HL-60 (cell line): ENCODE measurements at regions not wholly inside any gene's neighbourhood (a gene's known extent, or its start where the extent isn't known, plus 50 kb on each side); places are given as distances from the start of the nearest gene placed in this dataset.

Experiments used
- DNase-seq, 2 experiments: peaks; one replicate each; pipeline ENCODE4 v3.0.0-alpha.2; 2010 to 2020; ENCODE audit warnings: low read depth in 1 of 2, low spot score in 1 of 2
- H3K27ac ChIP-seq: fragments of 250-450 bp; sonication (Bioruptor Pico); replicated peaks from 2 replicates; pipeline ENCODE4 v1.5.1; 2020; ENCODE audit warnings: mild to moderate bottlenecking, moderate library complexity
- H3K27me3 ChIP-seq: fragments of 250-450 bp; sonication (Bioruptor Pico); 2 replicates; pipeline ENCODE4 v1.5.1; 2021; ENCODE audit warnings: mild to moderate bottlenecking, moderate library complexity; ENCODE audit not compliant: insufficient read depth, poor library complexity, severe bottlenecking
- H3K4me3 ChIP-seq: replicated peaks from 2 replicates; pipeline ENCODE4 v1.5.1; 2011; ENCODE audit warnings: mild to moderate bottlenecking, control low read depth, low read length; ENCODE audit not compliant: insufficient read depth
- CTCF ChIP-seq: IDR thresholded peaks from one replicate; pipeline ENCODE4 v1.5.1; 2011; ENCODE audit warnings: low read length, control low read depth, inconsistent platforms; ENCODE audit not compliant: insufficient read depth
- GABPA ChIP-seq: IDR thresholded peaks from 2 replicates; pipeline ENCODE4 v1.6.1; 2012; ENCODE audit warnings: low read depth
- POLR2AphosphoS5 ChIP-seq: IDR thresholded peaks from 2 replicates; pipeline ENCODE4 v1.6.1; 2012; ENCODE audit warnings: low read depth
- REST ChIP-seq: IDR thresholded peaks from 2 replicates; pipeline ENCODE4 v1.6.1; 2012; ENCODE audit warnings: low read depth; ENCODE audit not compliant: insufficient replicate concordance
- SPI1 ChIP-seq: IDR thresholded peaks from 2 replicates; pipeline ENCODE4 v1.6.1; 2012; ENCODE audit warnings: low read depth, mild to moderate bottlenecking, borderline replicate concordance

GRCh38 chr6:163683105-163683622 is 268.6 kb downstream of the QKI start:
- TF ChIP-seq SPI1 (no peak), CTCF (no peak), REST (no peak), POLR2AphosphoS5 (no peak), GABPA (no peak)
- H3K27me3 ChIP-seq, result no peaks in the 10 kb centered on the region

GRCh38 chr6:163679753-163680152 is 265.2 kb downstream of the QKI start:
- no peak for TF ChIP-seq POLR2AphosphoS5
- no peak for TF ChIP-seq GABPA
- no peak for TF ChIP-seq SPI1
- TF ChIP-seq CTCF, result no peak
- no peak for TF ChIP-seq REST

More at GRCh38 chr6:163683105-163683622, 268.6 kb downstream of the QKI start:
- DNase-seq, result no peak
- Histone ChIP-seq H3K27ac (no peak overlapping the region), H3K4me3 (no peak overlapping the region)

GRCh38 chr6:163679012-163679660 is 264.6 kb downstream of the QKI start:
- no peak overlapping the region for H3K4me3 ChIP-seq

More at GRCh38 chr6:163679753-163680152, 265.2 kb downstream of the QKI start:
- no peaks in the 10 kb centered on the region for H3K27me3 ChIP-seq
- H3K27ac ChIP-seq, result no peak overlapping the region
- H3K4me3 ChIP-seq, result no peak overlapping the region
- DNase-seq, result no peak

More at GRCh38 chr6:163679012-163679660, 264.6 kb downstream of the QKI start:
- H3K27me3 ChIP-seq, result no peaks in the 10 kb centered on the region
- no peak for DNase-seq
- TF ChIP-seq SPI1, result no peak
- TF ChIP-seq GABPA, result no peak
- TF ChIP-seq CTCF, result no peak
- TF ChIP-seq REST, result no peak
- TF ChIP-seq POLR2AphosphoS5, result no peak
- H3K27ac ChIP-seq, result no peak overlapping the region
